ENCODE measurements at regions not wholly inside any gene's neighbourhood (a gene's known extent, or its start where the extent isn't known, plus 50 kb on each side); places are given as distances from the start of the nearest gene placed in this dataset.
A peak's percentile ranks its signal among the peaks of the same experiment; 100 is the strongest.

GRCh38 chr7:22663721-22664120 lies 63.3 kb upstream of the IL6 start:
- H3K9me3 ChIP-seq (replicated peaks) = peaks cover 3% of the 10 kb centered on the region; the same call in 1 of the 2 replicates
- H3K36me3 ChIP-seq = no peaks in the 10 kb centered on the region
- peaks cover 52% of the 10 kb centered on the region for H3K4me1 ChIP-seq (replicated peaks)
- no peak for DNase-seq (ENCODE audit: low read depth in 1 of 2, low spot score in 2 of 2)
- peak overlapping the region; percentile 78 for H3K27ac ChIP-seq
- H3K27me3 ChIP-seq (replicated peaks) = no peaks in the 10 kb centered on the region
- H3K4me3 ChIP-seq = no peak overlapping the region

DNA sequence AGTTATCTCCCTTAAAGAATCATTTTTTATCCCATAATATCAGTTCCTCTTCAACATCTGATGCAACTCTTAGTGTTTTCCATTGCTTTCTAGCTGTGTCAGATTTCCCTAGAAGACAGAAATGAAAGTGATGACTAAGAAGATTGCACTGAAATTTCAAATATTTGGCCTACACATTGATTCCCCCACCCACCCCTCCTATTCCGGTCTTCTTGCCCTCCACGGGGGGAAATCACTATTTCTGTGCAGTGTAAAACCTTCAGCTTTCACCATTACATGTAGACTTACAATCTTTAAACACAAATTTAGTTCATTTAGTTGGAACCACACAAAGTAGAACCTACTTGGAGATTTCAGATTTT lies 63.7 kb upstream of the IL6 start:
- Histone ChIP-seq H3K9me3 (replicated peaks) (peaks cover 3% of the 10 kb centered on the region; the same call in 1 of the 2 replicates), H3K4me1 (replicated peaks) (peaks cover 48% of the 10 kb centered on the region), H3K27me3 (replicated peaks) (no peaks in the 10 kb centered on the region), H3K36me3 (no peaks in the 10 kb centered on the region), H3K27ac (peak overlapping the region; percentile 78), H3K4me3 (no peak overlapping the region)
- DNase-seq (ENCODE audit: low read depth in 1 of 2, low spot score in 2 of 2) = peak in 1 of 2 experiments; percentile 48

DNA sequence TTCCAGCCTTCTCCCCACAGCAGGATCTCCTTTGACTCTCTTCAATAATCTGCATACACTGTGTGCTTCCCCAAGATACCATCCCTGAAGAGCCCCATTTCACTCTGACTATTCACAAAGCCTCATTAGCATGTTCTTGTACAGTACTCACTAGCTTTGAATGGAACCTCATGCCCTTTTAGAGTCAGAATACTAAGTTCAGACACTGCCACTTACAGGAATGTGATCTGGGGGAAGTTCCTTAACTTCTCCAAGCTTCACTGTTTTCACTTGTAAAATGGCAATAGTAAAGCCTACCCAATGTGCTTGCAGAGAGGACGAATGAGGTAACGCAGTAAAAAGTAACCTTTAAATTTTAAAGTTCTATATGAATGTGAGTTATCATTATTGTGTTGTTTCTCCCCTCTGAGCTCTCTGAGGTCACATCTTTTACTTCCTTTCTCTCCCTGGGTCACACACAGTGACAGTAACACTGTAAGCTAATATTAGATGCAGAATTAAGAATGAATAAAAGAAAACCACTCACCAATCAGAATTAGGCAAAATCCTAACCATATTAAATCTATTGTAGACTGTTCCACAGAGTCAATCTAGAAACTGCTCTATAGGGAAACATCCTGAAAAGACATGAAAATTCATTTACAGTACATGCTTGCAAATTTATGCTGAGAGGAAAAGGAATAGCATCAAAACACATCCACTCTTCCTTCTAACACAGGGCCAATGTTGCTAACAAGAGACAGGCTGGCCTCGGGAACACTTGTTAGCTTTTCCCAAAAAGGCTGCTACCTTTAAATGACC lies 64.2 kb upstream of the IL6 start:
- Histone ChIP-seq H3K27me3 (replicated peaks) (no peaks in the 10 kb centered on the region), H3K9me3 (replicated peaks) (peaks cover 3% of the 10 kb centered on the region; the same call in 1 of the 2 replicates), H3K36me3 (no peaks in the 10 kb centered on the region), H3K4me3 (no peak overlapping the region), H3K4me1 (replicated peaks) (peaks cover 42% of the 10 kb centered on the region), H3K27ac (peak overlapping the region; percentile 78)
- no peak for DNase-seq (ENCODE audit: low read depth in 1 of 2, low spot score in 2 of 2)

- Histone ChIP-seq H3K27ac (peak overlapping the region; percentile 78), H3K9me3 (replicated peaks) (peaks cover 3% of the 10 kb centered on the region; the same call in 1 of the 2 replicates), H3K4me3 (no peak overlapping the region), H3K36me3 (no peaks in the 10 kb centered on the region), H3K27me3 (replicated peaks) (no peaks in the 10 kb centered on the region), H3K4me1 (replicated peaks) (peaks cover 35% of the 10 kb centered on the region)
- DNase-seq (ENCODE audit: low read depth in 1 of 2, low spot score in 2 of 2) = no peak
Measured at GRCh38 chr7:22662036-22662435, 65.0 kb upstream of the IL6 start.

- Histone ChIP-seq H3K27me3 (replicated peaks) (no peaks in the 10 kb centered on the region), H3K4me1 (replicated peaks) (peaks cover 22% of the 10 kb centered on the region), H3K36me3 (no peaks in the 10 kb centered on the region), H3K4me3 (no peak overlapping the region), H3K27ac (no peak overlapping the region), H3K9me3 (replicated peaks) (peaks cover 3% of the 10 kb centered on the region; the same call in 1 of the 2 replicates)
- no peak for DNase-seq (ENCODE audit: low read depth in 1 of 2, low spot score in 2 of 2)
Measured at GRCh38 chr7:22660732-22661131, 66.3 kb upstream of the IL6 start.

DNA sequence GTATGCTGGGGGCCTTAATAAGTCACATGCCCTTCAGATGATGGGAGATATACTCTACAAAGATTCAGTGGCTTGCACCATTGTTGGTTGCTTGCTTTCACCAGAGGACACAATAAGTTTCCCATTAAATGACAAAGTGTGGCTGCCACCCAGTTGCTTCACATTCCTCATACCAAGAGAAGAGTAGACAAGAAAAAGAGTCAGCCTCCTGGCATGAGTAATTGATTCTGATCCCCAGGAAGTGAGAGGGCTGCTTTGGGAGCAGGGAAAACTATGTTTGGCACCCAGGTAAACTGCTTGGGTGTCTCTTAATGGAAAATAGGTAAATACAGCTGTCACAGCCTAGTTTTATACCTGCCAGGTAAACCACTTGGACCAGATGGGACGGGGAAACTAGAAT lies 66.7 kb upstream of the IL6 start:
- Histone ChIP-seq H3K4me3 (no peak overlapping the region), H3K27ac (no peak overlapping the region), H3K9me3 (replicated peaks) (peaks cover 3% of the 10 kb centered on the region; the same call in 1 of the 2 replicates), H3K4me1 (replicated peaks) (peaks cover 22% of the 10 kb centered on the region), H3K36me3 (no peaks in the 10 kb centered on the region), H3K27me3 (replicated peaks) (no peaks in the 10 kb centered on the region)
- no peak for DNase-seq (ENCODE audit: low read depth in 1 of 2, low spot score in 2 of 2)

DNA sequence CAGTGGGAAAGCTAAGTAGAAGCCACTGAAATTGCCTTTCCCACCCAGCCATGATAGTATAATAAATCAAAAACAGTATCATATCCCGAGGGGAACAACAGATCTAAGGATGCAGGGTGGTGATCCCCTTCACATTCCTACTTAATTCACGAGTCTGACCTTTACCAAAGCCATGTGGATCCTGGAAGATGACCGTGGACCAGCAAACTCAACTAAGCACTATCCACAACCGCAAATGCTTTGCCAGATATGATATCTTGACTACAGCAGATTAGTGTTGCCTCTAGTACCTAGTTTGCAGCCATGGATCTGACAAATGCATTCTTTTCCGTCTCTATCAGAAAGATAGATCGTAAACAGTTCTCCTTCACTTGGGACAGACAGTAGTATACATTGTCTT lies 67.3 kb upstream of the IL6 start:
- H3K9me3 ChIP-seq (replicated peaks) = peaks cover 3% of the 10 kb centered on the region; the same call in 1 of the 2 replicates
- H3K27me3 ChIP-seq (replicated peaks) = no peaks in the 10 kb centered on the region
- peaks cover 22% of the 10 kb centered on the region for H3K4me1 ChIP-seq (replicated peaks)
- H3K27ac ChIP-seq = no peak overlapping the region
- no peak for DNase-seq (ENCODE audit: low read depth in 1 of 2, low spot score in 2 of 2)
- no peak overlapping the region for H3K4me3 ChIP-seq
- H3K36me3 ChIP-seq = no peaks in the 10 kb centered on the region

GRCh38 chr7:22658031-22658430 lies 69.0 kb upstream of the IL6 start:
- H3K9me3 ChIP-seq (replicated peaks) = no peaks in the 10 kb centered on the region
- H3K4me1 ChIP-seq (replicated peaks) = peaks cover 23% of the 10 kb centered on the region
- H3K4me3 ChIP-seq = no peak overlapping the region
- no peak overlapping the region for H3K27ac ChIP-seq
- no peak for DNase-seq (ENCODE audit: low read depth in 1 of 2, low spot score in 2 of 2)
- H3K27me3 ChIP-seq (replicated peaks) = no peaks in the 10 kb centered on the region
- no peaks in the 10 kb centered on the region for H3K36me3 ChIP-seq

DNA sequence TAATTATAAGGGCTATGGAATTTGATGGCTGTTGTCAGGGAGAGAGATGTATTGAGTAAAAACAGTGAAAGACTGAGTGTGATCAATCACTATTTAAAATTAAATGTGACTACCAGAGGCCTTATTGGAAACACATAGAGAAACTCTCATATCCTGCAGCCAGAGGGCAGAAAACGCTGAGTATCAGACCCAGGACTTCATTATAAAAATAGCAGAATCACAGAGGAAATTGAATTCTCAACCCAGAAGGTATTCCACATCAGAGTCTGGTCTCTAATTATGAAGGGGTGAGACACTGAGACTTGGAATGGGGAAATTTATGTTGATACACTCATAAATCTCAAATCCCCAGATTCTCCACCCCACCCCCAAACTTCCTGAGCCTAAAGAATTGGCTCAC lies 69.5 kb upstream of the IL6 start:
- Histone ChIP-seq H3K27ac (no peak overlapping the region), H3K36me3 (no peaks in the 10 kb centered on the region)
- DNase-seq (ENCODE audit: low read depth in 1 of 2, low spot score in 2 of 2) = no peak

DNA sequence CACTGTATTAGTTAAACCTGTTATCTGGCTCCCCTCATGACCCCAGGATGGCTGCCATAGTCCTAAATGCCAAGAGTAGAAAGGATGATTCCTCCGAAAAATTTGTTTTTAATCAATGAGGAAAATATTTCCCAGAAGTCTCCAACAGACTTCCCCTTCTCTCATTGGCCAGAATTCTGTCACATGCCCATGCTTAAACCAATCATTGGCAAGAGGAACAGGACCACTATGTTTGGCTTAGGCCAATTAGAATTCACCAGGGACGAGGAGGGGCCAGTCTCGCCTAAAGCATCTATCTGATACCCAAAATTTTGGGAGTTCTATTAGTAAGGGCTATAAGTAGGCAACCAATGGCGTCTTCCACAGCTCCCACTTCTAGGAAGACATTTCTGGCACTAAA lies 71.2 kb upstream of the IL6 start:
- Histone ChIP-seq H3K36me3 (no peaks in the 10 kb centered on the region), H3K4me1 (replicated peaks) (peaks cover 32% of the 10 kb centered on the region), H3K9me3 (replicated peaks) (no peaks in the 10 kb centered on the region), H3K27ac (no peak overlapping the region), H3K4me3 (no peak overlapping the region), H3K27me3 (replicated peaks) (no peaks in the 10 kb centered on the region)
- DNase-seq (ENCODE audit: low read depth in 1 of 2, low spot score in 2 of 2) = no peak

More for the DNA sequence above, 69.5 kb upstream of the IL6 start:
- Histone ChIP-seq H3K4me3 (no peak overlapping the region), H3K27me3 (replicated peaks) (no peaks in the 10 kb centered on the region), H3K9me3 (replicated peaks) (no peaks in the 10 kb centered on the region), H3K4me1 (replicated peaks) (peaks cover 23% of the 10 kb centered on the region)

GRCh38 chr7:22654831-22655230 lies 72.2 kb upstream of the IL6 start:
- no peak for DNase-seq (ENCODE audit: low read depth in 1 of 2, low spot score in 2 of 2)
- no peaks in the 10 kb centered on the region for H3K27me3 ChIP-seq (replicated peaks)
- no peaks in the 10 kb centered on the region for H3K36me3 ChIP-seq
- no peak overlapping the region for H3K27ac ChIP-seq
- no peaks in the 10 kb centered on the region for H3K9me3 ChIP-seq (replicated peaks)
- H3K4me3 ChIP-seq = no peak overlapping the region
- H3K4me1 ChIP-seq (replicated peaks) = peaks cover 34% of the 10 kb centered on the region

DNA sequence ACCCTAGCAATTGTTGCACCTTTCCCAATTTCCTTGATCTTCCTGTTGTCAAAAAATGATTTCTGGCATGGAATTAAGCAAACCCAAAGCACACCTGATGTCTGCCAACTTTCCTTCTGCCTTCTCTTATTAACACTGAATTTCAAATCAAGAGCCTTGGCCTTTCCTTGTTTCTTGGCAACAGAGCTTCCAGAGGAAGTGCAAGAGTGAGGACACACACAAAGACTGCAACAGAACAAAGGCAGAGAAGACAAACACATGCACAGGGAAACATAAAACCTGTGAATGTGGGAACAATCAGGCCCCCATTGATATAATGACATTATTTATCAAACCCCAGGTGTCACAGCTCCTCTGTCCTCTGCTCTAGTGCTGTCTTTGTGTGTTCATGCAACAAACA lies 73.0 kb upstream of the IL6 start:
- H3K4me3 ChIP-seq = no peak overlapping the region
- no peaks in the 10 kb centered on the region for H3K36me3 ChIP-seq
- H3K27ac ChIP-seq = no peak overlapping the region
- no peaks in the 10 kb centered on the region for H3K27me3 ChIP-seq (replicated peaks)
- peaks cover 34% of the 10 kb centered on the region for H3K4me1 ChIP-seq (replicated peaks)
- no peaks in the 10 kb centered on the region for H3K9me3 ChIP-seq (replicated peaks)
- no peak for DNase-seq (ENCODE audit: low read depth in 1 of 2, low spot score in 2 of 2)

GRCh38 chr7:22651534-22652243 lies 75.3 kb upstream of the IL6 start:
- H3K36me3 ChIP-seq = no peaks in the 10 kb centered on the region
- peaks cover 56% of the 10 kb centered on the region for H3K4me1 ChIP-seq (replicated peaks)
- H3K27ac ChIP-seq = peak overlapping the region; percentile 85
- H3K9me3 ChIP-seq (replicated peaks) = peaks cover 7% of the 10 kb centered on the region
- no peaks in the 10 kb centered on the region for H3K27me3 ChIP-seq (replicated peaks)
- DNase-seq (ENCODE audit: low read depth in 1 of 2, low spot score in 2 of 2) = peak; percentile 83 to 86
- no peak overlapping the region for H3K4me3 ChIP-seq

DNA sequence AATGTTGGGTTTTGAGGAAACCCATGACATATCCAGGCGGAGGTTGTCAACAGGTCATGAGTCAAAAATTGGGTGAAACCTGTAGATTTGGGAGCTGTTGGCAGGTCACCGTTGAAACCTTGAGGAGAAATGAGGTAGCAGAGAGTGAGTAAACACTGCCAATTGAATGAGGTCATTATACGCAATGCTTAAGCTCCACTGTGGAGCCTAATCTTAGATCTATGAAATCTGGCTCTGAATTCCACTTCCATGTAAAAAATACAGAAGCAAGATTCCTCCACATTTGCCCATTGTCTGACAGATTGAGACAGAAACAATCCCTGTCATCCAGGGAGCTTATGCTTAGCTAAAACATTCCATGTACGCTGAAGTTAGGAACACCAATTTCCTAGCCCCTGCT lies 76.0 kb upstream of the IL6 start:
- Histone ChIP-seq H3K4me1 (replicated peaks) (peaks cover 57% of the 10 kb centered on the region), H3K27ac (peak overlapping the region; percentile 85), H3K27me3 (replicated peaks) (no peaks in the 10 kb centered on the region), H3K4me3 (no peak overlapping the region), H3K36me3 (no peaks in the 10 kb centered on the region), H3K9me3 (replicated peaks) (peaks cover 13% of the 10 kb centered on the region)
- no peak for DNase-seq (ENCODE audit: low read depth in 1 of 2, low spot score in 2 of 2)

Data from SJSA1 (cell line).